ENCODE measurements at regions not wholly inside any gene's neighbourhood (a gene's known extent, or its start where the extent isn't known, plus 50 kb on each side); places are given as distances from the start of the nearest gene placed in this dataset.

DNA sequence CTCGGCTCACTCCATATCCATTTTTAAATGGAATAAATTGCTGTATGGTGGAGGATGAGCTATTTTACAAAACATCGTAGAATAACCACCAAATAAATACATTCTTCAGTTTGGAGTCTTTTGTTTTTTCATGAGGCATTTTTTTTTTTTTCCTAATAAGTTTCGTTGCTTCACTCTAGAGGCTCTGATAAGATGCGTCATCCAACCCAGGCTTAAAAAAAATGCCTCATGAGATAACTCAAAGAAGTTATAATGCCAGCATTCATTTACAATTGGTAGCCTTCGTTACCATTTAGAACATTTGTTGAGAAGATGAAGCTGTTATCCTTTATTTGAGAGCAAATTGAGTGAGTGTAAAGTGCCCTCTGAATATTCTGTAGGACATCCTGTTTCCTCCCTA is 172.2 kb upstream of the CENPE start (continued):
- TF ChIP-seq, protein P1, sequence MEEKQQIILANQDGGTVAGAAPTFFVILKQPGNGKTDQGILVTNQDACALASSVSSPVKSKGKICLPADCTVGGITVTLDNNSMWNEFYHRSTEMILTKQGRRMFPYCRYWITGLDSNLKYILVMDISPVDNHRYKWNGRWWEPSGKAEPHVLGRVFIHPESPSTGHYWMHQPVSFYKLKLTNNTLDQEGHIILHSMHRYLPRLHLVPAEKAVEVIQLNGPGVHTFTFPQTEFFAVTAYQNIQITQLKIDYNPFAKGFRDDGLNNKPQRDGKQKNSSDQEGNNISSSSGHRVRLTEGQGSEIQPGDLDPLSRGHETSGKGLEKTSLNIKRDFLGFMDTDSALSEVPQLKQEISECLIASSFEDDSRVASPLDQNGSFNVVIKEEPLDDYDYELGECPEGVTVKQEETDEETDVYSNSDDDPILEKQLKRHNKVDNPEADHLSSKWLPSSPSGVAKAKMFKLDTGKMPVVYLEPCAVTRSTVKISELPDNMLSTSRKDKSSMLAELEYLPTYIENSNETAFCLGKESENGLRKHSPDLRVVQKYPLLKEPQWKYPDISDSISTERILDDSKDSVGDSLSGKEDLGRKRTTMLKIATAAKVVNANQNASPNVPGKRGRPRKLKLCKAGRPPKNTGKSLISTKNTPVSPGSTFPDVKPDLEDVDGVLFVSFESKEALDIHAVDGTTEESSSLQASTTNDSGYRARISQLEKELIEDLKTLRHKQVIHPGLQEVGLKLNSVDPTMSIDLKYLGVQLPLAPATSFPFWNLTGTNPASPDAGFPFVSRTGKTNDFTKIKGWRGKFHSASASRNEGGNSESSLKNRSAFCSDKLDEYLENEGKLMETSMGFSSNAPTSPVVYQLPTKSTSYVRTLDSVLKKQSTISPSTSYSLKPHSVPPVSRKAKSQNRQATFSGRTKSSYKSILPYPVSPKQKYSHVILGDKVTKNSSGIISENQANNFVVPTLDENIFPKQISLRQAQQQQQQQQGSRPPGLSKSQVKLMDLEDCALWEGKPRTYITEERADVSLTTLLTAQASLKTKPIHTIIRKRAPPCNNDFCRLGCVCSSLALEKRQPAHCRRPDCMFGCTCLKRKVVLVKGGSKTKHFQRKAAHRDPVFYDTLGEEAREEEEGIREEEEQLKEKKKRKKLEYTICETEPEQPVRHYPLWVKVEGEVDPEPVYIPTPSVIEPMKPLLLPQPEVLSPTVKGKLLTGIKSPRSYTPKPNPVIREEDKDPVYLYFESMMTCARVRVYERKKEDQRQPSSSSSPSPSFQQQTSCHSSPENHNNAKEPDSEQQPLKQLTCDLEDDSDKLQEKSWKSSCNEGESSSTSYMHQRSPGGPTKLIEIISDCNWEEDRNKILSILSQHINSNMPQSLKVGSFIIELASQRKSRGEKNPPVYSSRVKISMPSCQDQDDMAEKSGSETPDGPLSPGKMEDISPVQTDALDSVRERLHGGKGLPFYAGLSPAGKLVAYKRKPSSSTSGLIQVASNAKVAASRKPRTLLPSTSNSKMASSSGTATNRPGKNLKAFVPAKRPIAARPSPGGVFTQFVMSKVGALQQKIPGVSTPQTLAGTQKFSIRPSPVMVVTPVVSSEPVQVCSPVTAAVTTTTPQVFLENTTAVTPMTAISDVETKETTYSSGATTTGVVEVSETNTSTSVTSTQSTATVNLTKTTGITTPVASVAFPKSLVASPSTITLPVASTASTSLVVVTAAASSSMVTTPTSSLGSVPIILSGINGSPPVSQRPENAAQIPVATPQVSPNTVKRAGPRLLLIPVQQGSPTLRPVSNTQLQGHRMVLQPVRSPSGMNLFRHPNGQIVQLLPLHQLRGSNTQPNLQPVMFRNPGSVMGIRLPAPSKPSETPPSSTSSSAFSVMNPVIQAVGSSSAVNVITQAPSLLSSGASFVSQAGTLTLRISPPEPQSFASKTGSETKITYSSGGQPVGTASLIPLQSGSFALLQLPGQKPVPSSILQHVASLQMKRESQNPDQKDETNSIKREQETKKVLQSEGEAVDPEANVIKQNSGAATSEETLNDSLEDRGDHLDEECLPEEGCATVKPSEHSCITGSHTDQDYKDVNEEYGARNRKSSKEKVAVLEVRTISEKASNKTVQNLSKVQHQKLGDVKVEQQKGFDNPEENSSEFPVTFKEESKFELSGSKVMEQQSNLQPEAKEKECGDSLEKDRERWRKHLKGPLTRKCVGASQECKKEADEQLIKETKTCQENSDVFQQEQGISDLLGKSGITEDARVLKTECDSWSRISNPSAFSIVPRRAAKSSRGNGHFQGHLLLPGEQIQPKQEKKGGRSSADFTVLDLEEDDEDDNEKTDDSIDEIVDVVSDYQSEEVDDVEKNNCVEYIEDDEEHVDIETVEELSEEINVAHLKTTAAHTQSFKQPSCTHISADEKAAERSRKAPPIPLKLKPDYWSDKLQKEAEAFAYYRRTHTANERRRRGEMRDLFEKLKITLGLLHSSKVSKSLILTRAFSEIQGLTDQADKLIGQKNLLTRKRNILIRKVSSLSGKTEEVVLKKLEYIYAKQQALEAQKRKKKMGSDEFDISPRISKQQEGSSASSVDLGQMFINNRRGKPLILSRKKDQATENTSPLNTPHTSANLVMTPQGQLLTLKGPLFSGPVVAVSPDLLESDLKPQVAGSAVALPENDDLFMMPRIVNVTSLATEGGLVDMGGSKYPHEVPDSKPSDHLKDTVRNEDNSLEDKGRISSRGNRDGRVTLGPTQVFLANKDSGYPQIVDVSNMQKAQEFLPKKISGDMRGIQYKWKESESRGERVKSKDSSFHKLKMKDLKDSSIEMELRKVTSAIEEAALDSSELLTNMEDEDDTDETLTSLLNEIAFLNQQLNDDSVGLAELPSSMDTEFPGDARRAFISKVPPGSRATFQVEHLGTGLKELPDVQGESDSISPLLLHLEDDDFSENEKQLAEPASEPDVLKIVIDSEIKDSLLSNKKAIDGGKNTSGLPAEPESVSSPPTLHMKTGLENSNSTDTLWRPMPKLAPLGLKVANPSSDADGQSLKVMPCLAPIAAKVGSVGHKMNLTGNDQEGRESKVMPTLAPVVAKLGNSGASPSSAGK (IDR thresholded peaks at IDR 0.05) = no peak
- TF ChIP-seq, protein P2, sequence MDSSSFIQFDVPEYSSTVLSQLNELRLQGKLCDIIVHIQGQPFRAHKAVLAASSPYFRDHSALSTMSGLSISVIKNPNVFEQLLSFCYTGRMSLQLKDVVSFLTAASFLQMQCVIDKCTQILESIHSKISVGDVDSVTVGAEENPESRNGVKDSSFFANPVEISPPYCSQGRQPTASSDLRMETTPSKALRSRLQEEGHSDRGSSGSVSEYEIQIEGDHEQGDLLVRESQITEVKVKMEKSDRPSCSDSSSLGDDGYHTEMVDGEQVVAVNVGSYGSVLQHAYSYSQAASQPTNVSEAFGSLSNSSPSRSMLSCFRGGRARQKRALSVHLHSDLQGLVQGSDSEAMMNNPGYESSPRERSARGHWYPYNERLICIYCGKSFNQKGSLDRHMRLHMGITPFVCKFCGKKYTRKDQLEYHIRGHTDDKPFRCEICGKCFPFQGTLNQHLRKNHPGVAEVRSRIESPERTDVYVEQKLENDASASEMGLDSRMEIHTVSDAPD (CRISPR knock-in tag; IDR thresholded peaks at IDR 0.05) = no peak
- TF ChIP-seq ADNP (tag; IDR thresholded peaks at IDR 0.05) (no peak), SMARCA4 (IDR thresholded peaks at IDR 0.05) (no peak)

Data from K562 (cell line).